ENCODE measurements at regions not wholly inside any gene's neighbourhood (a gene's known extent, or its start where the extent isn't known, plus 50 kb on each side); places are given as distances from the start of the nearest gene placed in this dataset.
"Not testable (repeated sequence)": the region's sequence is repeated elsewhere in the genome, so short reads cannot be mapped to it uniquely, and the experiment has no call there.

DNA sequence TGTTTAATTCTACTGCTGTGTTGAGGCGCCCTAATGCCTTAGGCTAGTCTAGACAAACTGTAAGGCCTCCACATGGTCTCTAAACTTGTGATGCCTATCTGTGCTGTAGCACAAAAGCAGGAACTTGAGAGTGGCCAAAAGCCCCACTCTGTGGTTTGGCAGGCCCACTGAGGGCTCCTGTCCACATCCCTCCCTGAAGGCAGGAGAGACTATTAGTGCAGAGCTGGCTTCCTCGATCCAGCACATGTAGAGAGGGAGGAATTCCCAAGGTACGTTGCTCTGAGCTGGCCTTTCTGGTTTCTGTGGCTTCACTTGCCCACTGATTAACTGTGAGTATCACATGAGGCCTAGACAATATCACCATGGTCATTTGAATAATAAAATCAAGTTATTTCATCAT lies 90.6 kb downstream of the POLR2M start:
- Histone ChIP-seq H3K36me3 (no peaks in the 10 kb centered on the region), H3K4me3 (no peak overlapping the region), H3K9me3 (no peaks in the 10 kb centered on the region), H3K4me1 (no peaks in the 10 kb centered on the region), H3K27me3 (peaks cover 12% of the 10 kb centered on the region), H3K27ac (no peak overlapping the region)
- 69% methylated on average over 3 of the region's 3 CpGs for WGBS
- no peak for DNase-seq (ENCODE audit: low spot score in 2 of 2)
- TF ChIP-seq POLR2A (IDR thresholded peaks at IDR 0.05) = no peak

- DNase-seq (ENCODE audit: low spot score in 2 of 2) = no peak
- Histone ChIP-seq H3K4me1 (no peaks in the 10 kb centered on the region), H3K9me3 (no peaks in the 10 kb centered on the region), H3K27ac (no peak overlapping the region), H3K27me3 (peaks cover 7% of the 10 kb centered on the region), H3K4me3 (no peak overlapping the region), H3K36me3 (no peaks in the 10 kb centered on the region)
- WGBS = 78% methylated on average over 7 of the region's 7 CpGs
- TF ChIP-seq POLR2AphosphoS5 (IDR thresholded peaks at IDR 0.05) (no peak), POLR2A (IDR thresholded peaks at IDR 0.05) (no peak), EP300 (IDR thresholded peaks at IDR 0.05) (no peak), CTCF (IDR thresholded peaks at IDR 0.05) (no peak)
Observed at GRCh38 chr15:57797568-57798267, 91.2 kb downstream of the POLR2M start.

DNA sequence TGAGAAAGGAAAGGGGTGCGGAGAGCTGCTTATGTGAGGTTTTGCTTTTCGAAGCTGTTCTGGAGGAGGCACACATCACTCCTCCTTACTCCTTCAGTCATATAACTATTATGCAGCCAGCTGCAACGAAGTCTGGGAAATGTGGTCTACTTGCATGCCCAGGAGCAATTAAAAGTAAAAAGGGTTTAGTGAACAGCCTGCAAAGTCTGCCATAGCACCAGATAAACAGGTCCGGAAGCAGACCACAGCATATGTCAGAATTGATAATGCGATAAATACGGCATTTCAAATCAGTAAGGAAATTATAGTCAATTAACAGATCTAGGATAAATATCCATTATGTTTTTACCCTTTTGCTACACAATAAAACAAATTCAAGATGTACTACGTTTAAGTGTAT lies 99.5 kb downstream of the POLR2M start:
- Histone ChIP-seq H3K4me1 (no peaks in the 10 kb centered on the region), H3K4me3 (no peak overlapping the region), H3K9me3 (no peaks in the 10 kb centered on the region), H3K36me3 (no peaks in the 10 kb centered on the region), H3K27ac (no peak overlapping the region), H3K27me3 (no peaks in the 10 kb centered on the region)
- 74% methylated on average over 7 of the region's 7 CpGs for WGBS
- TF ChIP-seq POLR2AphosphoS5 (IDR thresholded peaks at IDR 0.05) (no peak), POLR2A (IDR thresholded peaks at IDR 0.05) (no peak), EP300 (IDR thresholded peaks at IDR 0.05) (no peak), CTCF (IDR thresholded peaks at IDR 0.05) (no peak)
- DNase-seq (ENCODE audit: low spot score in 2 of 2) = no peak

- not testable (repeated sequence) for H3K4me3 ChIP-seq; H3K9me3 ChIP-seq; H3K27ac ChIP-seq; H3K27me3 ChIP-seq; H3K4me1 ChIP-seq; H3K36me3 ChIP-seq; DNase-seq (ENCODE audit: low spot score in 2 of 2)
- 92% methylated on average over 7 of the region's 7 CpGs for WGBS
Observed at GRCh38 chr15:57809285-57809684, 102.8 kb downstream of the POLR2M start.

DNA sequence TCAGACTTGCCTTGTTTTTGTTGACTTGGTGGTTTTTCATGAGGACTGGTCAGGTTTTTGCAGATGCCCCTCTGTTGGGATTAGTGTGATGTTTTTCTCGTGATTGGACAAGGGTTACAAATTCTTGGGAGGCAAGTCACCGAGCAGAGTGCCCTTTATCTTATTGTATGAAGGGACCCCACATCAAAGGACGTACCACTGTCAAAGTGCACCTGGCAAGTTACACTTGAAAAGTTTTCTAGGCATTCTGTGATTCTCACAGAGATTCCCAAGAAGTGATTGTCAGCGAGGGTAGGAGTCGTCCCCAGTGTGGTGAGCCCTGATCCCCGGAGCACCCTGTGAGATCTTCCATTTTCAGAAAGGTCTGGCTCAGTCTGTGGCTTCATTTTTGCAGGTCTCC lies 110.1 kb downstream of the POLR2M start:
- TF ChIP-seq CTCF (IDR thresholded peaks at IDR 0.05) (no peak), EP300 (IDR thresholded peaks at IDR 0.05) (no peak), POLR2AphosphoS5 (IDR thresholded peaks at IDR 0.05) (no peak), POLR2A (IDR thresholded peaks at IDR 0.05) (no peak)
- 91% methylated on average over 6 of the region's 6 CpGs for WGBS

GRCh38 chr15:57819646-57820045 lies 113.1 kb downstream of the POLR2M start:
- no peaks in the 10 kb centered on the region for H3K4me1 ChIP-seq
- no peak overlapping the region for H3K27ac ChIP-seq
- no peaks in the 10 kb centered on the region for H3K36me3 ChIP-seq
- TF ChIP-seq EP300 (IDR thresholded peaks at IDR 0.05) (no peak), POLR2A (IDR thresholded peaks at IDR 0.05) (no peak), POLR2AphosphoS5 (IDR thresholded peaks at IDR 0.05) (no peak), CTCF (IDR thresholded peaks at IDR 0.05) (no peak)
- H3K4me3 ChIP-seq = no peak overlapping the region
- DNase-seq (ENCODE audit: low spot score in 2 of 2) = no peak
- H3K9me3 ChIP-seq = no peaks in the 10 kb centered on the region
- WGBS = 84% methylated on average over 4 of the region's 4 CpGs
- H3K27me3 ChIP-seq = peaks cover 5% of the 10 kb centered on the region

More for the DNA sequence above, 110.1 kb downstream of the POLR2M start:
- Histone ChIP-seq H3K9me3 (no peaks in the 10 kb centered on the region), H3K27ac (no peak overlapping the region), H3K36me3 (no peaks in the 10 kb centered on the region), H3K4me1 (no peaks in the 10 kb centered on the region), H3K4me3 (no peak overlapping the region), H3K27me3 (peaks cover 5% of the 10 kb centered on the region)
- DNase-seq (ENCODE audit: low spot score in 2 of 2) = no peak
